Mucosa of descending colon (tissue), 3 donors: ENCODE measurements at regions not wholly inside any gene's neighbourhood (a gene's known extent, or its start where the extent isn't known, plus 50 kb on each side); places are given as distances from the start of the nearest gene placed in this dataset.

Experiments
- ATAC-seq: fragments of 200-7000 bp; cut with Tn5 transposase; one replicate; pipeline ENCODE4 v1.9.1; 2020; ENCODE audit warnings: mild to moderate bottlenecking, moderate library complexity
- DNase-seq, 3 donors: peaks; one replicate each; pipeline ENCODE4 v3.0.0-alpha.2; 2020
- H3K36me3 ChIP-seq: fragments of 200-600 bp; one replicate; pipeline ENCODE4 v1.8.0; 2021; ENCODE audit warnings: low read depth, mild to moderate bottlenecking
- H3K4me1 ChIP-seq: fragments of 200-600 bp; one replicate; pipeline ENCODE4 v1.8.0; 2021; ENCODE audit warnings: low read depth, mild to moderate bottlenecking
- H3K4me3 ChIP-seq: fragments of 200-600 bp; one replicate; pipeline ENCODE4 v1.8.0; 2021; ENCODE audit warnings: mild to moderate bottlenecking
- H3K9me3 ChIP-seq: fragments of 200-600 bp; one replicate; pipeline ENCODE4 v1.8.0; 2021; ENCODE audit warnings: mild to moderate bottlenecking
- intact Hi-C, 2 donors: fragments of 100-400 bp; cut with DNase I in 1 of 2; cut with micrococcal nuclease in 1 of 2; formaldehyde crosslinking; loops; one replicate each; pipeline versions ENCODE4 v1.11.0 to v1.11.1; 2022; cut with DNase I, micrococcal nuclease
- TF ChIP-seq, protein P1 (sequence below): fragments of 200-600 bp; IDR thresholded peaks from one replicate; pipeline ENCODE4 v1.8.0; 2022; ENCODE audit warnings: antibody characterized with exemption, mild to moderate bottlenecking
- donor health status: DM: no; HTN: no; CAD: no; lungs with moderate emphysema.
- donor health status: DM: no; HTN: no; CAD: no.
- donor health status: DM: no; HTN: yes; CAD: no.

DNA sequence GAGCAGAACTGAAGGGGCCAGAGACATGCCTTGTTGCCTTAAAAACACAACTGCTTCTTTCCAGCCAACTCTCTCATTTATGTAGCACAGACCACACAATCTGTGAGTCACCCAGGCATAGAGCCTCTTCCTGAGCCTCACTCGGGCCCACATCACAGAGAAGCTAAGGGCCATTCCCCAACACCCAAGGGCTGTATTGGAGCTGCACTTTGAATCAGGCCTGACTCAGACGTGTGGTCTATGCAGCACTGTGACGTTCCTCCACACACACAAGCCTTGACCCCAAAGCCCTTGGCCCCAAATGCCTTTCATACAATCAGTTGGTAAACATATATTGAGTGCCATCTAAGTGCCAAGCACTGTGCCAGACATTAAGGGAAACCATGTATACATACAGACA lies 308.9 kb upstream of the DYNLRB2 start:
- no peaks in the 10 kb centered on the region for H3K36me3 ChIP-seq
- H3K4me1 ChIP-seq, result no peaks in the 10 kb centered on the region
- no peak overlapping the region for H3K4me3 ChIP-seq
- intact Hi-C loops, result no loop called here
- peaks cover under 1% of the 10 kb centered on the region for H3K9me3 ChIP-seq
- TF ChIP-seq, protein P1, sequence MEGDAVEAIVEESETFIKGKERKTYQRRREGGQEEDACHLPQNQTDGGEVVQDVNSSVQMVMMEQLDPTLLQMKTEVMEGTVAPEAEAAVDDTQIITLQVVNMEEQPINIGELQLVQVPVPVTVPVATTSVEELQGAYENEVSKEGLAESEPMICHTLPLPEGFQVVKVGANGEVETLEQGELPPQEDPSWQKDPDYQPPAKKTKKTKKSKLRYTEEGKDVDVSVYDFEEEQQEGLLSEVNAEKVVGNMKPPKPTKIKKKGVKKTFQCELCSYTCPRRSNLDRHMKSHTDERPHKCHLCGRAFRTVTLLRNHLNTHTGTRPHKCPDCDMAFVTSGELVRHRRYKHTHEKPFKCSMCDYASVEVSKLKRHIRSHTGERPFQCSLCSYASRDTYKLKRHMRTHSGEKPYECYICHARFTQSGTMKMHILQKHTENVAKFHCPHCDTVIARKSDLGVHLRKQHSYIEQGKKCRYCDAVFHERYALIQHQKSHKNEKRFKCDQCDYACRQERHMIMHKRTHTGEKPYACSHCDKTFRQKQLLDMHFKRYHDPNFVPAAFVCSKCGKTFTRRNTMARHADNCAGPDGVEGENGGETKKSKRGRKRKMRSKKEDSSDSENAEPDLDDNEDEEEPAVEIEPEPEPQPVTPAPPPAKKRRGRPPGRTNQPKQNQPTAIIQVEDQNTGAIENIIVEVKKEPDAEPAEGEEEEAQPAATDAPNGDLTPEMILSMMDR, result no peak
- DNase-seq (no peak), ATAC-seq (peak; percentile 35)

DNA sequence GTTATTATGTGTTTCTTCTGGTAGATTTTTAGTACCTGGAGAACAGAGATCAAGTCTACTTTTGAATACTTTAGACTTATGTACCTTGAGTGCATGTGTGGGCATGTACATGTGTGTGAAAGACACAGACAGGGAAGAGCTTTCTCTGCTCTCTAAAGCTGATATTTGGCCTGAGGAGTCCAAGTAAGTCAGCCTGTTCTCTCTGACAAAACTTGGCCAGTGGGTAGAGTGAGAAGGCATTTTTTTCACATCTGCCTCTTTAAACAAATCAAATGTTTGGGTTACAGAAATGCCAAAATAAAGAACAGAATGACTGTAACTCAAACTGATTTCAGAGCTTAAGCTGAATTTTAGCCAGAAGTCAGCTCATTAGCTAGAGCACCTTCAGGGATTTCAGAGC lies 309.7 kb upstream of the DYNLRB2 start:
- TF ChIP-seq, protein P1, result no peak
- intact Hi-C loops, result no loop called here
- DNase-seq (no peak), ATAC-seq (no peak)
- Histone ChIP-seq H3K36me3 (no peaks in the 10 kb centered on the region), H3K4me1 (no peaks in the 10 kb centered on the region), H3K9me3 (peaks cover 8% of the 10 kb centered on the region), H3K4me3 (no peak overlapping the region)

DNA sequence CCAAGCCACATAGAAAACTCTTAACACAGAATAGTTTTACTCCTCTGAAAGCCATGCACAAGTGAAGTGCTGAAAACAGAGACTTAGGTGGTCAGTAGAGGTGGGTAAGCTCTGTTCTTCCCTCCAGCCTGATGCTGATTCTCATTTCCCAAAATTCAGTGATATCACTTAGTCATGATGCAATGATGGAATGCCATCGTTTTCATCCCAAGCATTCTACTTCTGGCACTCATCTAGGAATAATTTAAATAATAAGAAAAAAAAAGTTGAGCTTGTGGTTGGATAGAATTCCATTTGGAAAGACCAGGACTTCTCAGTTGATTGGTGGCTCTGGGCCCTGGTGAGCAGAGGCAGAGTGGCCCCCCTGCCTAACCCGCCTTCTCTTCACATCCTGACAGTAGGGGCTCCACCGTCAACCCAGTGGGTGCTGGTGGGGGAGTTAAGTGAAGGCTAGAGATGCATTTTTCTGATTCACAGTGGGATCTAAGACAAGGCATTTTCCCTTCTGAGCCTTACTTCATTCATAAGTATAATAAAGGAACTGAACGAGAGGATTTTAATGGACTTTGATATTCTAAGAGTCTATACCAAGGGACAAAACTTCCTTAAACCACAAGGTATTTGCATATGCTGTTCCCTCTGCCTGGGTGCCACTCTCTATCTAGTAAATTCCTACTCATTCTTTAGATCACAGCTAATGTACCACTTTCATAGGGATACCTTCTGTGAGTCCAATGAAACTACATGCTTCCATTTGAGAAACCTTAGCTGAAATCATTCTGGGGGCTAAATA lies 310.3 kb upstream of the DYNLRB2 start:
- ATAC-seq (peak; percentile 71), DNase-seq (no peak)
- no peaks in the 10 kb centered on the region for H3K36me3 ChIP-seq
- no peak overlapping the region for H3K4me3 ChIP-seq
- no peaks in the 10 kb centered on the region for H3K4me1 ChIP-seq
- intact Hi-C loops, result no loop called here
- peaks cover 11% of the 10 kb centered on the region for H3K9me3 ChIP-seq
- TF ChIP-seq, protein P1, result no peak

DNA sequence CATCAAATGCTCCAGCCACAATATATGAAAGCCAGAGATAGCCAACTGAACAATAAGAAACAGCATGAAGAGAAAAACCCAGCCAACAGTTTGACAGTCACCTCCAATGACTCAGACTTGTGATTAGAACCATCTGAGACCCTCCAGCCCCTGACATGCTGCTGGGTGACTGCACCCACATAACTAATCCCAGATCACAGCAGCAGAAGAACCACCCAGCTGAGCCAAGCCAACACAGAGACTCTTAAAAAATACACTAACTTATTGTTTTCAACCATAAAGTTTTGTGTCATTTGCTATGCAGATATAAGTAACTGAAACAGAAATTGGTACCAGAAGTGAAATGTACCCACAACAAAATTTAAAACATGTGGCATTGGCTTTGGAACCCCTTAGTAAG lies 314.3 kb upstream of the DYNLRB2 start:
- no peak for DNase-seq

DNA sequence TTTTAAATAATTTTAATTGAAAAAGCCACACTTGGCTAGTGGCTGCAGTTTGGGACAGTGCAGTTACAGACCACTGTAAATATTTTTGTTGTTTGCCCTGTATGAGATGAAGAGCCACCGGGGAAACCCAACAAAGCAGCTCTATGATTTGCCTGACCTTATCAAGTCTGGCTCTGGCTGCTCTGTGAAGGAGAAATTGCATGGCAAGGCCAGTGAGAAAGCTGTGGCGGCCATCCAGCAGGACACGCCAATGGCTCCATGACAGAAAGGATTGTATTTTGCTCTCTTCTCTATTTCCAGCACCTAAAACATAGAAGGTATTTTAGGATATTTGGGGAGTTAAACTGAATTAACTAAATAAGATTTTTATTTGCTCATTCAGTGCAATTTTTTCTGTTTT lies 330.0 kb upstream of the DYNLRB2 start:
- Histone ChIP-seq H3K4me1 (no peaks in the 10 kb centered on the region), H3K4me3 (no peak overlapping the region), H3K36me3 (no peaks in the 10 kb centered on the region), H3K9me3 (peaks cover 3% of the 10 kb centered on the region)
- ATAC-seq, result no peak
- intact Hi-C loops, result no loop called here
- TF ChIP-seq, protein P1, result no peak
- no peak for DNase-seq

More for the DNA sequence above, 314.3 kb upstream of the DYNLRB2 start:
- no peak for ATAC-seq
- intact Hi-C loops, result no loop called here
- Histone ChIP-seq H3K9me3 (peaks cover 11% of the 10 kb centered on the region), H3K4me3 (no peak overlapping the region), H3K4me1 (no peaks in the 10 kb centered on the region), H3K36me3 (no peaks in the 10 kb centered on the region)
- TF ChIP-seq, protein P1, result no peak
